Retinal pigment epithelial cell (primary cell): ENCODE measurements at regions not wholly inside any gene's neighbourhood (a gene's known extent, or its start where the extent isn't known, plus 50 kb on each side); places are given as distances from the start of the nearest gene placed in this dataset.
A peak's percentile ranks its signal among the peaks of the same experiment; 100 is the strongest.

Experiments
- DNase-seq: peaks from one replicate; pipeline ENCODE4 v3.0.0-alpha.2; 2010; ENCODE audit warnings: low read depth
- H3K4me3 ChIP-seq: 2 replicates; pipeline ENCODE4 v1.5.1; 2011; ENCODE audit warnings: mild to moderate bottlenecking, low read length, control low read depth, moderate library complexity
- TF ChIP-seq, protein P1 (sequence below): conservative IDR thresholded peaks from 2 replicates; pipeline ENCODE4 v1.5.1; 2011; ENCODE audit warnings: low read depth, low read length, control low read depth, inconsistent platforms

DNA sequence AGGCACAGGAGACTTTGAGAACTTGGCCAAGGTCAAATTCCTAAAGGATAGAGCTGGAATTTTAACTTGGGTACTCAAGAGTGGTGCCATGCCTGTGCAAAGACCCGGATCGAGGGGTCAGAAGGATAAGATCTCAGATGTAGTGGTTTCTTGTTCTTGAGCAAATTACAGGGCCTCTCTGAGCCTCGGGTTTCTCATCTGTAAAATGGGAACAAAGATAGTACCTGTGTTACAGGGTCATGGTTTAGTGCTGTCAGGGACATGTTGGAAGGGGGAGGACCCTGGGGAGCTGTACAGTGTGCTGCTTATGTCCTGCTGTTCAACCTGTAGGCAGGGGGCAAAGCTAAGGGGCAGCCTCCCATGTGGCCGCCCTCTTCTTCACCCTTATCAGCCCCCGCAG lies 173.5 kb upstream of the HAAO start:
- H3K4me3 ChIP-seq: no peak overlapping the region
- DNase-seq: no peak
- TF ChIP-seq, protein P1, sequence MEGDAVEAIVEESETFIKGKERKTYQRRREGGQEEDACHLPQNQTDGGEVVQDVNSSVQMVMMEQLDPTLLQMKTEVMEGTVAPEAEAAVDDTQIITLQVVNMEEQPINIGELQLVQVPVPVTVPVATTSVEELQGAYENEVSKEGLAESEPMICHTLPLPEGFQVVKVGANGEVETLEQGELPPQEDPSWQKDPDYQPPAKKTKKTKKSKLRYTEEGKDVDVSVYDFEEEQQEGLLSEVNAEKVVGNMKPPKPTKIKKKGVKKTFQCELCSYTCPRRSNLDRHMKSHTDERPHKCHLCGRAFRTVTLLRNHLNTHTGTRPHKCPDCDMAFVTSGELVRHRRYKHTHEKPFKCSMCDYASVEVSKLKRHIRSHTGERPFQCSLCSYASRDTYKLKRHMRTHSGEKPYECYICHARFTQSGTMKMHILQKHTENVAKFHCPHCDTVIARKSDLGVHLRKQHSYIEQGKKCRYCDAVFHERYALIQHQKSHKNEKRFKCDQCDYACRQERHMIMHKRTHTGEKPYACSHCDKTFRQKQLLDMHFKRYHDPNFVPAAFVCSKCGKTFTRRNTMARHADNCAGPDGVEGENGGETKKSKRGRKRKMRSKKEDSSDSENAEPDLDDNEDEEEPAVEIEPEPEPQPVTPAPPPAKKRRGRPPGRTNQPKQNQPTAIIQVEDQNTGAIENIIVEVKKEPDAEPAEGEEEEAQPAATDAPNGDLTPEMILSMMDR: no peak

DNA sequence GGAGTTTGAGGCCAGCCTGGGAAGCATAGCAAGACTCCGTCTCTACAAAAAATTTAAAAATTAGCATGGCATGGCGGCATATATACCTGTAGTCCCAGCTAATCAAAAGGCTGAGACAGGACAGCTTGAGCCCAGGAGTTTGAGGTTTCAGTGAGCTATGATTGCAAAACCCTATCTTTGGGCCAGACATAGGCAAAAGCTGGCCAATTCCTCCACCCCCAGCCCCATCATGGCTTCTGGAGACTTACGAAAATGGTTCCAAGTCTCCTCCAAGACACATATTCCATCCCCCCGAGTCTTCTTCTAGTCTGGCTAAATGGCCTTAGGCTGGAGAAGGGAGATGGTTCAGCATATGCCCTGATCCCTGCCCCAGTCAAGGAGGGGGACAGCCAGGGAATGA lies 172.8 kb upstream of the HAAO start:
- DNase-seq: no peak
- H3K4me3 ChIP-seq: no peak overlapping the region
- TF ChIP-seq, protein P1: no peak

DNA sequence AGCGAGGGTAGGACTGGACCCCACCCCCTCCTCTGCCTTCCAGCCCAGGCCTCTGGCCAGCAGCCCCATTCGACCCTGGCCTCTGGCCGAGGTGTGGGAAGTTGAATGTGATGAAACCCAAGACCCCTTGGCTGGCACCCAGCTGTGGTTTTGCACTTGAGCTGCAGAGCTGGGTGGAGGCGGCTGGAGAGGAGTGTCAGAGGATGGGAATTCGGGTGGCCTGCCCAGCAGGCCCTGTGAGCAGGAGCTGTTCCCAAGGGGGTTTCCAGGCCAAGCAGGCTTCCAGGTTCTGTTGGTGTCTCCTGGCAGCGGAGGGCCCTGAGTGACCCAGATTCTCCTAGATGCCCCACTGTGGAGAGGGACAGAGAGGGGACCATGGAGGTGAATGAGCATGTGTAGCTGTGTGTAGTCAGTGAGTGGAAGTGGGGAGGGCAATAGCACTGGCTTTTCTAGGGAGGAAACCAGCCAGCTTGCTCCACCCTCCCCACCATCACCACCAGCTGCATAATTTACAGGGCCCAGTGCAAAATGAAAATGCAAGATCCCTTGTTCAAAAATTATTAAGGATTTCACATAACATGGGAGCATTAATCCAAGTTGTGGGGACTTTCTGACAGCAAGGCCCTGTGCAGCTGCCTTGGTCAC lies 172.2 kb upstream of the HAAO start:
- TF ChIP-seq, protein P1: no peak
- no peak overlapping the region for H3K4me3 ChIP-seq
- DNase-seq: peak; percentile 48

DNA sequence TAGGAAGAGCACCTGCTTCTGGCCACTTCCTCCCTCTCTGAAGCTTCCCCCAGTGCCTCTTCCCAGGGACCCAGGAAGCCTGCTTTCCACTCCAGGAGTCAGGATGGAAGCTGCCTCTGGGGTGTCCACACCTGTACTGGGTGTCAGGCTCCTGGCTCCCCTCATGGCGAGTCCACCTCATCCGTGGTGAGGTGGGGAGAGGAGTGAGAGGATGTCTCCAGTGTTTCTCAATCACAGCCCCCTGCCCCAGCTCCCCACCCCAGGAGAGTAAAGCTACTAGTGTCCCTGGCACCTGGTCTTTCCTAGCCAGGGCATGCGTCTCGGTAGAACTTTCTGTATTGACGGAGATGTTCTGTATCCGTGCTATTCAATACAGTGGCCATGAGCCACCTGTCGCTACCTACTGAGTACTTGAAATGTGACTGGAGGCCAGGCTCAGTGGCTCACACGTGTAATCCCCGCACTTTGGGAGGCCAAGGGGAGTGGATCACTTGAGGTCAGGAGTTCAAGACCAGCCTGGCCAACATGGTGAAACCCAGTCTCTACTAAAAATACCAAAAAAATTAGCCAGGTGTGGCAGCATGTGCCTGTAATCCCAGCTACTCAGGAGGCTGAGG lies 171.2 kb upstream of the HAAO start:
- TF ChIP-seq, protein P1: no peak
- H3K4me3 ChIP-seq: no peak overlapping the region
- no peak for DNase-seq

DNA sequence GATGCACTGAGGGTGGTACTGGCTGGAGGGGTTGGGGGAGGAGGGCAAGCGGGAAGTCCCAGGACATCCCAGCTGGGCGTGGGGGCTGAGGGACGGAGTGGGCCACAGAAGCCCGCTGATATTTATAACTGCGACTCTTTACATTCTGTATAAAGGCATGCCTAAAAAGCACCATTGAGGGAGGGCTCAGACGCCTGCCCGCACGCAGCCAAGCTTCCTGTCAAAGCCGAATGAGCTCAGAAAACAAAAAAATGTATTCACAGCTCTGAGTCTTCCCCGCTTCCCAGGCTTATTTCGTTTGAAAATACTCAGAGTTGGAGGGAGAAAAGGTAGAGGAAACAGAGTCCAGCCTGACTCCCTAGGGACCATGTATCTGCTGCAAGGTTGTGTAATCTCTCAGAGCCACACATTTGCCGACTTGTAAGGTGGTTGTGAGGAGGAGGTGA lies 170.1 kb upstream of the HAAO start:
- TF ChIP-seq, protein P1: no peak
- H3K4me3 ChIP-seq: no peak overlapping the region
- DNase-seq: no peak

DNA sequence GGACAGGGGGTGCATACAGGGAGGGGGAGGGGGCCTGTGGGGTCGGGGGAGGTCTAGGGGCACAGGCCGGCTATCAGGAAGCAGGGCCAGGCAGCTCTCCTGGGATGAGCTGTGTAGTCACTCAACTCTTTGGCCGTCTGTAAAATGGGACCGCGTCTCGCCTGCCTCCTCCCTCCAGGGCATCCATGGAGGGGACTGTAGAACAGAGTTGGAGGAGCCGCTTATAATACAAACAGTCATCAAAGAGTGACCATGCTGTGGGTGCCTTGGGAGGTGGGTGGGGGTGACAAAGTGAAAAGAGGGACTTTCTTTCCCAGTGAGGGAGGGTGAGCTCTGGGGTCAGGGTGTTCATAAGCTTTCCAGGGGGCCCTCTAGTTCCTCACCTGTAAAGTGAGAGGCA lies 169.6 kb upstream of the HAAO start:
- DNase-seq: no peak
- TF ChIP-seq, protein P1: no peak
- H3K4me3 ChIP-seq: no peak overlapping the region

DNA sequence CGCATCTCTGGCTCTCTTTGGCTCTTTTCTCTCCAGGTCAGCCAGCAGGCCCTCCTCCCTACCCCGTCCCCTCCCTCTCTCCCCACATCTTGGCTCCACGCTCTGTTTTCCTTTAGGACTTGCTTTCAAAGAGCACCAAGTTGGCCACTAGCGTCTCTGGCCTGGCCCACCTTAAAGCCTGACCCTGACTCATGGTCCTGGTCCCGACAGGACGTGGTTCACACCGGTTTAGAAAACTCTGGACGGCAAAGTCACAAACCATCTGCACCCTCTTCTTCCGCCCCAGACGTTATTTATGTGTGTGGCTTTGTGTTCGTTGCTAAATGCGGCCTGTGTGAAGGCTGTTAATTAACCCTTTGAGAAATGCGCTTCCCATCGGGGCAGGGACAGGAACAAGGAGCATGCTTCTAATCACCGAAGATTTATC lies 169.0 kb upstream of the HAAO start:
- no peak overlapping the region for H3K4me3 ChIP-seq
- TF ChIP-seq, protein P1: no peak
- no peak for DNase-seq
